ENCODE measurements at regions not wholly inside any gene's neighbourhood (a gene's known extent, or its start where the extent isn't known, plus 50 kb on each side); places are given as distances from the start of the nearest gene placed in this dataset.
A peak's percentile ranks its signal among the peaks of the same experiment; 100 is the strongest.

GRCh38 chr1:228994676-228995594 lies 259.7 kb downstream of the RHOU start:
- DNase-seq: no peak
- intact Hi-C loops (cut with DNase I; ENCODE audit: low total_unique reads): no loop called here
- H3K27ac ChIP-seq: no peak overlapping the region

GRCh38 chr1:228996281-228996680 lies 261.0 kb downstream of the RHOU start:
- Histone ChIP-seq H3K36me3 (no peaks in the 10 kb centered on the region), H3K4me1 (no peaks in the 10 kb centered on the region), H3K4me3 (no peak overlapping the region), H3K27ac (no peak overlapping the region), H3K9me3 (no peaks in the 10 kb centered on the region), H3K27me3 (no peaks in the 10 kb centered on the region)
- DNase-seq: peak; percentile 39 to 66
- intact Hi-C loops (cut with DNase I; ENCODE audit: low total_unique reads): no loop called here
- TF ChIP-seq CTCF (IDR thresholded peaks at IDR 0.05): no peak

More at GRCh38 chr1:228994676-228995594, 259.7 kb downstream of the RHOU start:
- Histone ChIP-seq H3K36me3 (no peaks in the 10 kb centered on the region), H3K4me3 (no peak overlapping the region), H3K4me1 (peaks cover 0 to 7% (median 2%) of the 10 kb centered on the region in 4 donors), H3K9me3 (no peaks in the 10 kb centered on the region), H3K27me3 (no peaks in the 10 kb centered on the region)
- no peak for TF ChIP-seq CTCF (IDR thresholded peaks at IDR 0.05)

GRCh38 chr1:228997721-228998144 lies 262.5 kb downstream of the RHOU start:
- H3K4me1 ChIP-seq: no peaks in the 10 kb centered on the region
- no peak overlapping the region for H3K27ac ChIP-seq
- intact Hi-C loops (cut with DNase I; ENCODE audit: low total_unique reads): no loop called here
- H3K9me3 ChIP-seq: no peaks in the 10 kb centered on the region
- no peaks in the 10 kb centered on the region for H3K36me3 ChIP-seq
- no peaks in the 10 kb centered on the region for H3K27me3 ChIP-seq
- no peak overlapping the region for H3K4me3 ChIP-seq
- peak in 1 of 2 donors; percentile 42 for DNase-seq
- no peak for TF ChIP-seq CTCF (IDR thresholded peaks at IDR 0.05)

- peak in 1 of 2 donors; percentile 60 for DNase-seq
These were observed 262.9 kb downstream of the RHOU start for GRCh38 chr1:228998179-228998578.

GRCh38 chr1:228999446-229000170 lies 264.3 kb downstream of the RHOU start:
- Histone ChIP-seq H3K9me3 (no peaks in the 10 kb centered on the region), H3K36me3 (no peaks in the 10 kb centered on the region), H3K4me1 (peaks cover 0 to 15% (median 6%) of the 10 kb centered on the region in 4 donors), H3K4me3 (no peak overlapping the region), H3K27ac (no peak overlapping the region), H3K27me3 (no peaks in the 10 kb centered on the region)
- DNase-seq: no peak
- intact Hi-C loops (cut with DNase I; ENCODE audit: low total_unique reads): no loop called here
- TF ChIP-seq CTCF (IDR thresholded peaks at IDR 0.05): no peak

More at GRCh38 chr1:228998179-228998578, 262.9 kb downstream of the RHOU start:
- Histone ChIP-seq H3K9me3 (no peaks in the 10 kb centered on the region), H3K27me3 (no peaks in the 10 kb centered on the region), H3K36me3 (no peaks in the 10 kb centered on the region), H3K4me1 (peaks cover 0 to under 1% (median under 1%) of the 10 kb centered on the region in 4 donors), H3K27ac (no peak overlapping the region), H3K4me3 (no peak overlapping the region)
- intact Hi-C loops (cut with DNase I; ENCODE audit: low total_unique reads): no loop called here
- TF ChIP-seq CTCF (IDR thresholded peaks at IDR 0.05): no peak

Data from tibial artery (tissue), 4 donors.